ENCODE measurements at regions not wholly inside any gene's neighbourhood (a gene's known extent, or its start where the extent isn't known, plus 50 kb on each side); places are given as distances from the start of the nearest gene placed in this dataset.

- no peak for TF ChIP-seq CTCF (IDR thresholded peaks at IDR 0.05; ENCODE audit: low read depth, low read length)
- TF ChIP-seq EZH2phosphoT487 (IDR thresholded peaks at IDR 0.05; ENCODE audit: low read depth): no peak
Measured at GRCh38 chr18:47519277-47519676, 267.8 kb upstream of the SKOR2 start.
